Dedifferentiated amniotic fluid mesenchymal stem cell (primary cell): ENCODE measurements at regions not wholly inside any gene's neighbourhood (a gene's known extent, or its start where the extent isn't known, plus 50 kb on each side); places are given as distances from the start of the nearest gene placed in this dataset.

Experiments used
- DNase-seq: peaks from one replicate; pipeline ENCODE4 v3.0.0-alpha.2; 2016; ENCODE audit errors: extremely low spot score

- no peak for DNase-seq
These were observed 500.6 kb downstream of the SI start for GRCh38 chr3:164577667-164578210.

GRCh38 chr3:164572436-164572835 is 505.9 kb downstream of the SI start:
- no peak for DNase-seq

- DNase-seq, result no peak
These were observed 527.4 kb downstream of the SI start for GRCh38 chr3:164550857-164551256.

GRCh38 chr3:164539215-164539614 is 539.1 kb downstream of the SI start:
- DNase-seq, result no peak

GRCh38 chr3:164537485-164537884 is 540.8 kb downstream of the SI start:
- no peak for DNase-seq

GRCh38 chr3:164533275-164533674 is 545.0 kb downstream of the SI start:
- no peak for DNase-seq

- no peak for DNase-seq
These were observed 552.0 kb downstream of the SI start for GRCh38 chr3:164526250-164526649.

- no peak for DNase-seq
These were observed 554.1 kb downstream of the SI start for GRCh38 chr3:164524201-164524600.

GRCh38 chr3:164522073-164522763 is 556.1 kb downstream of the SI start:
- no peak for DNase-seq

- DNase-seq, result no peak
These were observed 556.7 kb downstream of the SI start for GRCh38 chr3:164521644-164522043.

- DNase-seq, result no peak
These were observed 557.2 kb downstream of the SI start for GRCh38 chr3:164521139-164521538.

GRCh38 chr3:164515256-164515655 is 563.0 kb downstream of the SI start:
- no peak for DNase-seq

GRCh38 chr3:164514576-164514975 is 563.7 kb downstream of the SI start:
- DNase-seq, result no peak

- DNase-seq, result no peak
These were observed 570.4 kb downstream of the SI start for GRCh38 chr3:164507886-164508285.

GRCh38 chr3:164498917-164499316 is 579.4 kb downstream of the SI start:
- no peak for DNase-seq

GRCh38 chr3:164488893-164489292 is 589.4 kb downstream of the SI start:
- no peak for DNase-seq

GRCh38 chr3:164486150-164486549 is 592.1 kb downstream of the SI start:
- peak; percentile 38 for DNase-seq

GRCh38 chr3:164479978-164480377 is 598.3 kb downstream of the SI start:
- DNase-seq, result no peak

GRCh38 chr3:164479406-164479805 is 598.9 kb downstream of the SI start:
- DNase-seq, result no peak

GRCh38 chr3:164478323-164478722 is 600.0 kb downstream of the SI start:
- no peak for DNase-seq

- no peak for DNase-seq
These were observed 600.9 kb downstream of the SI start for GRCh38 chr3:164477403-164477802.

GRCh38 chr3:164476631-164477030 is 601.7 kb downstream of the SI start:
- no peak for DNase-seq

- peak; percentile 36 for DNase-seq
These were observed 607.8 kb downstream of the SI start for GRCh38 chr3:164470471-164470870.

- no peak for DNase-seq
These were observed 610.2 kb downstream of the SI start for GRCh38 chr3:164468055-164468454.
